GM11168 (cell line): ENCODE measurements at regions not wholly inside any gene's neighbourhood (a gene's known extent, or its start where the extent isn't known, plus 50 kb on each side); places are given as distances from the start of the nearest gene placed in this dataset.
"Not testable (repeated sequence)": the region's sequence is repeated elsewhere in the genome, so short reads cannot be mapped to it uniquely, and the experiment has no call there.

Experiments used
- in situ Hi-C: fragments of 300-500 bp; cut with MboI; formaldehyde crosslinking; loops from one replicate; pipeline ENCODE4 v1.12.0; 2022; ENCODE audit warnings: low sequenced_read_pairs; ENCODE audit not compliant: unreplicated experiment

- in situ Hi-C loops = not testable (repeated sequence)
These were observed 104.1 kb upstream of the HCCS start for GRCh38 chrX:11007076-11007475.

GRCh38 chrX:11010476-11010875 lies 100.7 kb upstream of the HCCS start:
- in situ Hi-C loops = no loop called here

GRCh38 chrX:11016728-11017127 lies 94.4 kb upstream of the HCCS start:
- in situ Hi-C loops = no loop called here

- in situ Hi-C loops = not testable (repeated sequence)
These were observed 88.5 kb upstream of the HCCS start for GRCh38 chrX:11022588-11022987.

- in situ Hi-C loops = no loop called here
These were observed 71.2 kb upstream of the HCCS start for GRCh38 chrX:11039926-11040325.

- in situ Hi-C loops = no loop called here
These were observed 70.7 kb upstream of the HCCS start for GRCh38 chrX:11040405-11040804.

- in situ Hi-C loops = no loop called here
These were observed 70.1 kb upstream of the HCCS start for GRCh38 chrX:11040996-11041395.

- in situ Hi-C loops = no loop called here
These were observed 61.1 kb upstream of the HCCS start for GRCh38 chrX:11050013-11050412.

GRCh38 chrX:11053351-11053750 lies 57.8 kb upstream of the HCCS start:
- in situ Hi-C loops = no loop called here

- in situ Hi-C loops = no loop called here
These were observed 54.6 kb upstream of the HCCS start for GRCh38 chrX:11056322-11057176.

- in situ Hi-C loops = no loop called here
These were observed 51.2 kb upstream of the HCCS start for GRCh38 chrX:11059933-11060332.
